ENCODE measurements at regions not wholly inside any gene's neighbourhood (a gene's known extent, or its start where the extent isn't known, plus 50 kb on each side); places are given as distances from the start of the nearest gene placed in this dataset.

DNA sequence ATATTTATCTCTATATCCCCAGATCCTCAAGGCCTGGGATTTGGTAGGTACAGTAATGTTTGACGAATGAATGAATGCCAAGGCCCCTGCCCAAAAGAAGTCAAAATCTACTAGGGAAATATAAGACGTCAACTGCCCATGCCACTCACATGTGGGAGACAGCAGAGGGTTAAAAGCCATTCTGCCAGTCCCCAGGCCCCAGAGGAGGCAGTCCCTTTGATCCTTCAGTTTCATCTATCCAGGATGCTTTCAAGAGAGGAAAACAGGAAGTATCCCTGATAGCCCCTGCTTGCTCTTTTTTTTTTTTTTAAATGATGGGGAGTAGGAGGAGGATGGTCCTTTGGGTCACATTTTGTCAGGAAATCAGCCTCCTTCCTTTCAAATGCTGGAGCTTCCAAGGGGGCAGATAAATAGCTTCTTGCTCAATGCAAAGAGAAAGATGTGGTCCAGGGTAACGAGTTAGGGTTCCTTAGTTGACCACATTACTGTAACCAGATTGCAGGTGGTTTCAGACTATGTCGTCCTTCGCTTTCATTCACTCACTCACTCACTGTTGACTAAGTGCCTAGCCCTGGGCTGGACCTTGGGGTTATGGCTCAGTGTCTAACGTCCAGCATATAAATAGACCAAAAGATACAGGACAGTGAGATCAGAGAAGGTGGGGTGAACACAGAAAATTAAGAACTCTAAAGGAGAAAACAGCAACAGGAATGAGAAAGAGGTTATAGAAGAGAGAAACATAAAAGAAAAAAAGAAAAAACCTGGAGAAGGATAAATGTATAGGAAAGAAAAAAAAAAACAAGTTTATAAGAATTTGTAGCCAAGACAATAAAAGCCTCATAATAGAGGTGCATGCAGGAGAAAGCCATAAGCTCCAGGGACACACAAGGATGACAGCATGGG is 64.6 kb upstream of the PIM1 start:
- no peak for DNase-seq

DNA sequence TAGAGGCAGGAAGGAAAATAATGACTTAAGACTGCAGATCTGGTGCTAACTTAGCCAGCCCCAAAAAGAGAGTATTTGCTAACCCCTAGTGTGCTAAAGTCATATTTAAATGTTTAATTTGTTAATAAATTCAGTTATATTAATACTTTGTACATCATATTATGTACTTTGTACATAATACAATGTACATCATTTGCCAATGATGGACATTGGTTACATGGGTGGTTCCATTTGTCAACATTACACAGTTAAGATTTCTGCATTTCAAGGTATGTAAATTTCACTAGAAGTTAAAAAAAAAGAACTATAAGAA is 63.9 kb upstream of the PIM1 start:
- DNase-seq: no peak

DNA sequence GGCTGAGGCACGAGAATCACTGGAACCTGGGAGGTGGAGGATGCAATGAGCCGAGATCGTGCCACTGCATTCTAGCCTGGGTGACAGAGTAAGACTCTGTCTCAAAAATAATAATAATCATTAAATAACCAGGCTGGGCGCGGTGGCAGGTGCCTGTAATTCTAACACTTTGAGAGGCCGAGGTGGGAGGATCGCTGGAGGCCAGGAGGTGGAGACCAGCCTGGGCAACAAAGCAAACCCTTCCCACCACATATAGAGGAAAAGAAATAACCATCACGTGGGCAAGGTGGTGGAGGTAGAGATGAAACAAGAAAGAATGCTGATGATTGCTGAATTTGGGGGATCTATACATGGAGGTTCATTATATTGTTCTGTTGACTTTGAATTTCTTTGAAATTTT is 63.4 kb upstream of the PIM1 start:
- no peak for DNase-seq

DNA sequence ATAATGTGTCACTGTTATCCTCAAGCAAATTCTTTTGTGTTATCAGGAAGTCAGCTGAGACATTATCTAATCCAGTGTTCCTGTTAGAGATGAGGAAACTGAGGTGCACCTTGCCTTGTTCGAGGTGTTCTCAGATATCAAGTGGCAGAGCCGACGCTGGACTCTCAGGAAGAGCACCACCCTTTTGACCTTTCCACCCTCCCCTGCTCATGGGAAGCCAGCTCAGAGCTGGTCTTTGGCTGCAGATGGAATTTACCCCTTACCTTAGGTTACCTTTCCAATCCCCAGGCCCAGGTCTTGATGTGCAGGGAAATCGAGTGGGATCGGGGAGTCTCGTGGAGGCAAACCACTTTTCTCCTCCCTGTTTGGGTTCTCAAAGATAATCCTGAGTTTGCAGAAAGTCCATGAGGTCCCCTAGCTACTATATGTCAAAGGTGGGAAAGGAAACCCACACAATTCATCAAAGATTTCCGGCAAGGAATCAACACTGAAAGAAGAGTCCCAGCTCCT is 62.9 kb upstream of the PIM1 start:
- no peak for DNase-seq

DNA sequence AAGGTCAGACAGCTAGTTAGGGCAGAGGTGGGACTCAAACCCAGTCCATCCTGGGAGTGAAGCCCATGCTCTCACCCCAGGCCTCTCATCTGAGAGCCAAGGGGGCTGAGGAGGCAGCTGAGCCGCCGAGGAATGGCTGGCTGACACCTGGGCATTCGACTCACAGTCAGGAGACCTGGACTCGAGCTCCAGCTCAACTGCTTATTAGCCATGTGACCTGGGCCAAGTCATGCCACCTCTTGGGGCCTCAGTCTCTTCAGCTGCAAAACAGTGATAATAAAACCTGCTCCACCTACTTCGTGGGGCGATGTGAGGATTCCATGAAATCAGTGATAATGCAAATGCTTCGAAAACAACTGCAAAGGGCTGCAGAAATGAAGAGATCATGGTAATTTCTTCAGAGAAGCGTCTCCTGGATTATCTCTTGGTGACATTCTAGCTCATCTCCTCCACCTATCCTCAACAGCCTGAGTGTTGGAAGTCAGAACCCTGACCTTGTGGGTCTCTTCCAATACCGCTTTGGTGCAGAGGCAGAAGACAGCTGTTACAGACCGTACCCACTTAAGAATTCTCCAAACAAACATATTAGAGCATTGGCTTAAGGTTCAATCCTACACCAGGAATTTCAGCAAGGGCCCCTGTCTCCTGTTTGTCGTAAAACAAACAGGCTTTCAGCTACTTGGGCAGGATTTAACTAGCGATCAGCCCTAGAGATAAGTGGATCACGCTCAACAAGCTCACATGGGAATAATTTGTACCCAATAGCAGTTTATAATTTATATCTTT is 60.0 kb upstream of the PIM1 start:
- peak; percentile 92 for DNase-seq

DNA sequence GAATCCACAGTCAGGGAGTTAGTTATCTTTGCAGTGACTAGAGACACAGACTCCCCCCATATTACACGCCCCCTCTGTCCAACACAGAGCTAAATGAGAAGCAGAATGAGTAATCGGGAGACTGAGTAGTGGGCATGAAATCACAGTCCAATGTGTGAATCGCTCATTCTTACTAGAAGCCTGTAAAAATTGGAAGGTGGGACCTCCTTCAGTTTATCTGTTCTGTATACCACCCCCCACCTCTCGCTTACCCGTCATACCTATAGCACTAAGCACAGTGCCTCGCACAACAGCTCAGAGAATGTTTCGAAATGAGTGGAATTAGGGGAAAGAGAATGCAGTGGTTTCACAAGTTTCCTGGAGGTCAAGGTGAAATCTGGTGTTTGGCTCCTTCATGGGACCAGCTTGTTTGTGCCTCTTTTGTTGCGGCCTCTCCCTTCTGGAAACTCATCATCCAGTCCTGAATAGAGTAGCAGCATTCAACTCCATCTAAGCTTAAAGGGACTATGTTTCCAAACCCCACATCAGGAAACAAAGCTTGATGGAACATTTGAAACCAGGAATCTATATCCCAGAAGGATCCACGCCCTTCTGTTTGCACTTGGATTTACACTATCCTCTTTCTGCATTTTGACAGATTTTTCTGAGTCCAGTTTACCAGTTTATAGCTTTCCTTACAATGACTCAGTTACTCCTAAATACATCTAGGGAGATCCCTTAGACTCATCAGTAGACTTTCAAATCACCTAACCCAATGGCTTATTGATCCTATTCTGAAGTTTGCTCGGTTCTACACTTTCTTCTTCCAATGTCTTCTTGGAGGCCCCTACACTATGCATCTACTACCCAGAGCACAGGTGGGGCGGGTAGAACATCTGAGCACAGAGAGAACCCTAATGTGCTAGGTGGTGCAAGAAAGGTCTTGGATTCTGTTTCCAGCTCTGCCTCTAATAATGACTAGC is 59.2 kb upstream of the PIM1 start:
- DNase-seq: no peak

DNA sequence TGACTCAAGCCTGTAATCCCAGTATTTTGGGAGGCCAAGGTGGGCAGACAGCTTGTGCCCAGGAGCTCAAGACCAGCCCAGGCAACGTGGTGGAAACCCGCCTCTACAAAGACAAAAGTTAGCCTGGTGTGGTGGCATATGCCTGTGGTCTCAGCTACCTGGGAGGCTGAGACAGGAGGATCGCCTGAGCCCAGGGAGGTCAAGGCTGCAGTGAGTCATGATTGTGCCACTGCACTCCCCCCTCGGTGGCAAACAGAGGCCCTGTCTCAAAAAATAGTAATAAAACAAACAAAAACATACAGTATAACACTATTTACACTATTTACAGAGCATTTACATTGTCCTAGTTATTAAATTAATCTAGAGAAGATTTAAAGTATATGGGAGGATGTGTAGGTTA is 56.0 kb upstream of the PIM1 start:
- DNase-seq: no peak

DNA sequence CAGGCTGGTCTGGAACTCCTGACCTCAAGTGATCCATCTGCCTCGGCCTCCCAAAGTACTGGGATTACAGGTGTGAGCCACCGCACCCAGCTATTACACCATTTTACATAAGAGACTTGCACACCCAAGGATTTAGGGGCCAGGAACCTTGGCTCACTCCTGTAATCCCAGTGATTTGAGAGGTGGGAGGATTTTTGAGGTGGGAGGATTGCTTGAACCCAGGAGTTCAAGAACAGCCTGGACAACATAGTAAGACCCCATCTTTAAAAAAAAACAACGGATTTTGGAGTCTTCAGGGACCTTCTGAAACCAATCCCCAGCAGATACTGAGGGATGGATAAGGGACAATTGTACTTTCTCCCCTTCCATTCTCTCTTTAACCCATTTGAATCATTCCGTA is 55.3 kb upstream of the PIM1 start:
- no peak for DNase-seq

DNA sequence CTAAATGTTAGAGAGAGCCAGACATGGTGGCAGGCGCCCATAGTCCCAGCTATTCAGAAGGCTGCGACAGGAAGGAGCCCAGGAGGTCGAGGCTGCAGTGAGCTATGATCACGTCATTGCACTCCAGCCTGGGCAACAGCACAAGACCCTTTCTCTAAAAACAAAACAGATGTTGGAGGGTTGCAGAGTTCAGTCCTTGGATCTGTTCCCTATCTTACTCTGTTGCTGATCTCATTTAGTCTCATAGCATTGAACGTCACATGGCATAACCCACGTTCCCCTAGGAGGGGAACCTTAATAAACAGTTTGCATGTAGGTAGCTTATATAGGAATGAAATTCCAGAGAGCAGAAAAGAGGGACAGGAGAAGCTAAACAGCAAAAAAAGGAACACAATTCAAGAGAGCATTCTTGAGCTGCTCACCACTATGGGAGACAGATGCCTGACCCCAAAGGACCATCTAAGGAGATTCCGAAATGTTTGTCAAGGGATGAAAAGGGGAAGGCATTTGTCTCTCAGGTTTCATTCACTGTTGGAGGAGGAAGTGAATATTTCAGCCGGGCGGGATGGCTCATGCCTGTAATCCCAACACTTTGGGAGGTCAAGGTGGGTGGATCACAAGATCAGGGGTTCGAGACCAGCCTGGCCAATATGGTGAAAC is 54.6 kb upstream of the PIM1 start:
- no peak for DNase-seq

DNA sequence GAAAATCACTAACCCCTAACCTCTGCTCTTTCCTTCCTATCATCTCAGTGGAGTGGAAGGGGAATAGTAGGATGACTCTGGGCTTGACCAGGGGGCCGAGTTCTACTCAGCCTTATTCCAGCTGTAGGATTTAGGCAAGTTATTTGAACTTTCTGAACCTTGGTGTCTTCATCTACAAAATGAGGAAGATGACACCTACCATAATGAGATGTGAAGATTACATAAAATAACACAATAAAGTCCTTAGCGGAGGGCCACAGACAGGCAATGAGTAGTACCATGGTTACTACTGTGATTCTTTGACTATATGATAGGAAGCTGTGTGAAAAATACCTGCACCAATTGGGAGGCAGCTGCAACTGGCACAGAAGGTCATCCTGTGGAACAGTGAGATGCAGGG is 53.6 kb upstream of the PIM1 start:
- no peak for DNase-seq

DNA sequence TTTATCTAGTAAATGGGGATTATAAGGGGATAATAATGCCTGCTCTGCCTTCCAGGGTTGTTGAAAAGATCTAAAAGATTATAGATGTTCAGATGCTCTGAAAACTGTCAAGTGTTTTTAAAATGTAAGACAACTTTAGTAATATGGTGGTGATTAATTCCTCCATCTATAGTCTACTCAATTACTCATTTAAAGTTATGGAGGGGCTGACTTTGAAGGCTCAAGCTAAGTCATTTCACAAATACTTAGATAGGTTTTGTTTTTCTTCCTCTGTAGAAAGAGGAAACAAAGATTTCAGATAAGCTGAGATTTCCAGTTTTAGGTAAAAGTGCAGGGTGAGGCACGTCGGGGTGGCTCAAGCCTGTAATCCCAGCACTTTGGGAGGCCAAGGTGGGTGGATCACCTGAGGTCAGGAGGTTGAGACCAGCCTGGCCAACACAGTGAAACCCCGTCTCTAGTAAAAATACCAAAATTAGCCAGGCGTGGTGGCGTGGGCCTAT is 50.5 kb upstream of the PIM1 start:
- DNase-seq: no peak

Data from OCI-M1 (cell line).